NCI-H2171 treated with DMSO at 0.1 percent for 48 hours (cell line): ENCODE measurements at regions not wholly inside any gene's neighbourhood (a gene's known extent, or its start where the extent isn't known, plus 50 kb on each side); places are given as distances from the start of the nearest gene placed in this dataset.

Source experiments
- DNase-seq: peaks from one replicate; lab custom pipeline; 2025; lab: John Stamatoyannopoulos, UW

DNA sequence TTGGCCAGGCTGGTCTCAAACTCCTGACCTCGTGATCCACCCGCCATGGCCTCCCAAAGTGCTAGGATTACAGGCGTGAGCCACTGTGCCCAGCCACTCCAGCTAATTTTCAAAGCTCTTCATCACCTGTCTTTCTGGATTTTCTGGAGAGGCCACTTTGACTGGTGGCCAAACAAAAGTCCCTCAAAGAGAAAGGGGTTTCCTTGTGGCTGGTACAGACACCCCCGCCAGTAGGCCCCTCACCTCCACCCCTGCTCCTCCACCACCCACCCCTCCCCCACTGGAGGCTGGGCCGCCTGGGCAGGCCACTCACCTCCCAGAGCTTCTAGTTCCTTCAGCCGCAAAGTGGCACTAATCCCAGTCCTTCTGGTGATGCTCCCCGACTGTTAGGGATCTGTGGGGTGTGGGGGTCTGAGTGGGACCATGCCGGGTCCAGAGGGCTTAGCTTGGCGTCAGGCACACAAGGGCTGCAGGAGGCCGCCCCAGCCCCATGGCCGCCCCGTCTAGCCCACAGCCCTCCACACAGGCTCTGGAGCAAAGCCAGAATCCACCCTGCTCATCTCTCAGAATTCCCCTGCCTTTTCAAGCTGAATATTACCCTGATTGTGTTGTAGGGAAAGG lies 182.0 kb upstream of the IER5L start:
- no peak for DNase-seq

GRCh38 chr9:129359162-129359811 lies 181.2 kb upstream of the IER5L start:
- no peak for DNase-seq

DNA sequence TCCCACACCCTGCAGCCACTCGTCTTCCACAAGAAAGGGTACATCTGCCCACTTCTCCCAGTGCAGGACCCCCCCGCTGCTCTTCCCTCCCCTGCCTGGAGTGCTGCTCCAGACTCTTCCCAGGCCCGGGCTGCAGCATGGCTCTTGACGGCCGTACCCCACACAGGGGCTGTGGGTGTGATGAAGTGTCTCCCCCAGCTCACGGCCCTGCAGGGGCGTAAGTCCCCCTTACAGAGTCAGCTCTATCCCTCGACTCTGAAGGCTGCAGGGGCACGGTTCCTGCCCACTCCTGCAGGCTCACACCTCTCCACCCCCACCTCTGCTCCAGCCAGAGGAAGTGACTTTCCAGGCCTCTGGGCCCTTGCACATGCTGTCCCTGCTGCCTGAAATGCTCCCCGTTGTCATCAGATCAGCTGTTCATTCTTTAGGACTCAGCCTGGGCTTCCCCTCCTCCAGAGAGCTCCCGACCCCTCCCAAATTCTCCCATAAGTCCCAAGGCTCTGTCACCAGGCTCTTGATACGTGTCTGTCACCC lies 180.6 kb upstream of the IER5L start:
- no peak for DNase-seq

- no peak for DNase-seq
Observed at GRCh38 chr9:129357773-129358245, 179.7 kb upstream of the IER5L start.

- DNase-seq: no peak
Observed at GRCh38 chr9:129356871-129357772, 179.1 kb upstream of the IER5L start.

- DNase-seq: no peak
Observed at GRCh38 chr9:129355631-129356030, 177.6 kb upstream of the IER5L start.

DNA sequence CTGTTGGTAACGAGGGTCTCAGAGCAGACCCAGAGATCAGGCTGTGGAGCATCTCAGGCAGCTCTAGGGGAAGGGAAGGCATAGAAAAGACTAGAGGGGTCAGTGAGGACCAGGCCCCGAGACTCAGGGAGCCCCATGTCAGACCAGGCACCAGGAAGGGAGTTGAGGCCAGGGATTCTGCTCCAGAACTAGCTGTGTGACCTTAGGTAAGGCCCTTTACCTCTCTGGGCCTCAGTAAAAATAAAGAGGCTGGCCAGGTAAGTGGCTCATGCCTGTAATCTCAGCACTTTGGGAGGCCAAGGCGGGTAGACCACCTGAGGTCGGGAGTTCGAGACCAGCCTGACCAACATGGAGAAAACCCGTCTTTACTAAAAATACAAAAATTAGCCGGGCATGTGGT lies 176.4 kb upstream of the IER5L start:
- no peak for DNase-seq

DNA sequence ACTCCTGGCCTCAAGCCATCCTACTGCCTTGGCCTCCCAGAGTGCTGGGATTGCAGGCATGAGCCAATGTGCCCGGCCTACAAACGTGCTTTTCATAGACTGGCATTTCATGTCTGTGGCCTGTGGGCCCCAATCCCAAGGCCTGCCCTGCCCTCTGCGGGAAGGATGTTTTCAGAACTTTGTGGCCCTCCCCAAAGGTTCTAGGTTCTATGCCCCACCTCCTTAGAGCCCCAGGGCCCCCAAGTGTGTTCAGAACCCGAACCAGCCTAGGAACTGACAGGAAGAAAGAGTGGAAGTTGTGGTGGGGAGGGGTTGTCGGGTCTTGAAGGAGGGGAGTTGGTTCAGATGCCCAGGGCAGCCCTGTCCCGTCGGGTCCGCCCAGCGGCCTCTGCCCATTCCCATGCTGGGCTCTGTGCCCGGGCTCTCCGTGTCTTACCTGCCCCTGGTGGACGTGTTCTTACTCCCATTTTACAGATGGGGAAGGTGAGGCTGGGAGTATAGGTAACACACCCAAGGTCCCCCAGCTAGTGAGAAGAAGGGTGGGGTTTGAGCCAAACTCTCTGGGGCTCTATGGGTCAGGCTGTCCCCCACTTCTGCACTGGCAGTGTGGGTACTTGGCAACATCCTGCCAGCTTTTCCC lies 175.8 kb upstream of the IER5L start:
- DNase-seq: no peak

GRCh38 chr9:129352146-129352865 lies 174.2 kb upstream of the IER5L start:
- peak; percentile 43 for DNase-seq

DNA sequence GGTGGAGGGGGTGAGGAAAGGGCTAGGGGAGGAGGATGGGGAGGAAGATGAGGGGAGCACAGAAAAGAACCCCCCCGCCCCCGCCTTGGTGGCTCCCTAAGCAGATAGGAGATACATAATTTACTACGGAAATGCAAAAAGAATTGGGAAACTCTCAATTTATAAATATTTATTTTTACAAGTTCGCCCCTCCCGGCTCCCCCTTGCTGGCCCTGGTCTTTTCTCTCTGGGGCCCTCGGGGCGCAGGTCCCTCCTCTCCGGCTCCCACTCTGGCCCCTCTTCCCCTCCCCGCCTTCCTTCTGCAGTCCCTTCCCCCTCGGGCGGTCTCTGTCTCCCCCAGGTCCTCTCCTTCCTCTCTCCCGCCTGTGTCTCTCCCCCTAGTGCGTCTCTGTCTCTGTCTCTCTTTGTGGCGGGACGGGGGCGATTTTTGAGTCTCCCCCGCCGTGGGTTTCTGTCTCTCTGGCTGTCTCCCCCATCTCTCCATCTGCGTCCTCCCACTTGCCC lies 173.6 kb upstream of the IER5L start:
- DNase-seq: peak; percentile 29

DNA sequence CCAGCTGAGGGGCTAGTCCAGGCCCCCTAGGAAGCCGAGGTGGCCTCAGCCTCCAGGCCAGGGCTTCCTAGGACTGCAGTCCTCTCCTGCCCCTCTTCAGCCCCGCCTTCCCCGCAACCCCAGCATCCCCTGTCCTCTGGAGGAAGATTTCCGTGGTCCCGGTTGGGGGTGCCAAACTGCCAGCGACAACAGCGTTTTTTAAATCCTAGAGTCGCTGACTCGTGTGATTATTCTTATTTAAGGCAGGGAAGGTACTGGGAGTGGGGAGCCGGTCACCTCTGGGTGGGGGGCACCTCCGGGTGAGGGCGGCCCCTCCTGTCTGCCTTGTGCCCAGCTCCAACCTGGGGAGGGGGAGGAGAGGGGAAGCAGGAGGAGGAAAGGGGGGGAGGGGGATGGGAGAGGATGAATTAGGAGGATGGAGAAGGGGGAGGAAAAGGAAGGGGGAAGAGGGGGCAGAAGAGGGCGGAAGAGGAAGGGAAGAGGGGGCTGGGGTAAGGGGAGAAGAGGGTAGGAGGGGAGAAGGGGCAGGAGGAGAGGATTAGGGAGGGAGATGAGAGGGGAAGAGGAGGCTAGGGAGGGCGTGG lies 173.1 kb upstream of the IER5L start:
- DNase-seq: no peak

- no peak for DNase-seq
Observed at GRCh38 chr9:129350143-129350935, 172.3 kb upstream of the IER5L start.

DNA sequence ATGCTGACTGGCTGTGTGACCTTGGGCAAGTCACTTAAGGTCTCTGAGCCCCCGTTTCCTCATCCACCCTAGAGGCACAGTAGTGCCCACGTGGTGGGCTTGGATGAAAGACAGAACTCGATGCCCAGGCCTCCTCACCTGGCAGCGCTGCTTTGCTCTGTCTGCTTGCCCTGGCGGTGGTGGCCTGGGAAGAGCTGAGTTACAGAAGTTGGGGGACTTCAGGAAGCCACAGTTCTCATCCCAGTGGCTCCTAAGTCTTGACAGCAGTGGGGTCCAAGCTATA lies 171.5 kb upstream of the IER5L start:
- DNase-seq: no peak

GRCh38 chr9:129348890-129349664 lies 171.0 kb upstream of the IER5L start:
- peak; percentile 27 for DNase-seq

- no peak for DNase-seq
Observed at GRCh38 chr9:129347316-129348120, 169.5 kb upstream of the IER5L start.

- no peak for DNase-seq
Observed at GRCh38 chr9:129346046-129346445, 168.0 kb upstream of the IER5L start.

DNA sequence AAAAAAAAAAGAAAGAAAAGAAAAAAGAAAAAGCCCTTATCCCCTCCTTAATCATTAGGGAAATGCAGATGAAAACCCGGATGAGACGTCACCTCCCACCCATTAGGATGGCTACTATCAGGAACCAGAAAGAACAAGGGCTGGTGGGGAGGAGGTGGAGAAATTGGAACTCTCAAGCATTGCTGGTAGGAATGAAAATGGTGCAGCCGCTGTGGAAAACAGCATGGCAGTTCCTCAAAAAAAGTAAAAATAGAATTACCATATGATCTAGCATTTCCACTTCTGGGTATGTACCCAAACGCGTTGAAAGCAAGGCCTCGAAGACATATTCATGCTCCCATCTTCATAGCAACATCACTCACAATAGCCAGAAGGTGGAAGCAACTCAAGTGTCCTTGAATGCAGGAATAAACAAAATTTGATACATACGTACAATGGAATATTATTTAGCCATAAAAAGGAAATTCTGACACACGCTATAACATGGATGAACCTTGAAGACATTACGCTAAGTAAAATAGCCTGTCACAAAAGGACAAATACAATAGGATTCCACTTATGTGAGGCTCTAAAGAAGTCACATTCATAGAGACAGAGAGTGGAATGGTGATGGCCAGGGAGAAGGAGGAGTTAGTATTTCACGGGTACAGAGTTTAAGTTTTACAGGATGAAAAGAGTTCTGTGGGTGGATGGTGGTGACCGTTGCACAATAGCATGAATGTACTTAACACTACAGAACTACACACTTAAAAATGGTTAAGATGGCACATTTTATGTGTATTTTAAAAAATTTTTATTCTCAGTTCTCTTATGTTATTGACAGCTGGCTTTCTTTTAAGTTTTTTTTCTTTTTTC lies 166.8 kb upstream of the IER5L start:
- DNase-seq: no peak
